ENCODE measurements at regions not wholly inside any gene's neighbourhood (a gene's known extent, or its start where the extent isn't known, plus 50 kb on each side); places are given as distances from the start of the nearest gene placed in this dataset.
"Not testable (repeated sequence)": the region's sequence is repeated elsewhere in the genome, so short reads cannot be mapped to it uniquely, and the experiment has no call there.

- DNase-seq = no peak
Observed at GRCh38 chr2:186307871-186308270, 178.2 kb upstream of the ZC3H15 start.

- no peak for DNase-seq
Observed at GRCh38 chr2:186308347-186308746, 177.7 kb upstream of the ZC3H15 start.

- DNase-seq = no peak
Observed at GRCh38 chr2:186309901-186310300, 176.2 kb upstream of the ZC3H15 start.

GRCh38 chr2:186319105-186319504 lies 167.0 kb upstream of the ZC3H15 start:
- no peak for DNase-seq

- DNase-seq = no peak
Observed at GRCh38 chr2:186325827-186326535, 160.1 kb upstream of the ZC3H15 start.

GRCh38 chr2:186327251-186327868 lies 158.7 kb upstream of the ZC3H15 start:
- DNase-seq = no peak

- no peak for DNase-seq
Observed at GRCh38 chr2:186328838-186329237, 157.2 kb upstream of the ZC3H15 start.

- no peak for DNase-seq
Observed at GRCh38 chr2:186330050-186330449, 156.0 kb upstream of the ZC3H15 start.

GRCh38 chr2:186339716-186340115 lies 146.3 kb upstream of the ZC3H15 start:
- no peak for DNase-seq

GRCh38 chr2:186342029-186342428 lies 144.0 kb upstream of the ZC3H15 start:
- no peak for DNase-seq

- DNase-seq = no peak
Observed at GRCh38 chr2:186345745-186346144, 140.3 kb upstream of the ZC3H15 start.

- DNase-seq = no peak
Observed at GRCh38 chr2:186346216-186346615, 139.8 kb upstream of the ZC3H15 start.

GRCh38 chr2:186347472-186347871 lies 138.6 kb upstream of the ZC3H15 start:
- no peak for DNase-seq

GRCh38 chr2:186348200-186348599 lies 137.9 kb upstream of the ZC3H15 start:
- no peak for DNase-seq

GRCh38 chr2:186349508-186349907 lies 136.6 kb upstream of the ZC3H15 start:
- no peak for DNase-seq

- DNase-seq = not testable (repeated sequence)
Observed at GRCh38 chr2:186354160-186354559, 131.9 kb upstream of the ZC3H15 start.

GRCh38 chr2:186365406-186365805 lies 120.7 kb upstream of the ZC3H15 start:
- no peak for DNase-seq

- no peak for DNase-seq
Observed at GRCh38 chr2:186379052-186379451, 107.0 kb upstream of the ZC3H15 start.

- no peak for DNase-seq
Observed at GRCh38 chr2:186380805-186381204, 105.3 kb upstream of the ZC3H15 start.

- no peak for DNase-seq
Observed at GRCh38 chr2:186381573-186381972, 104.5 kb upstream of the ZC3H15 start.

GRCh38 chr2:186382932-186383331 lies 103.1 kb upstream of the ZC3H15 start:
- no peak for DNase-seq

GRCh38 chr2:186384226-186384625 lies 101.8 kb upstream of the ZC3H15 start:
- DNase-seq = no peak

- DNase-seq = not testable (repeated sequence)
Observed at GRCh38 chr2:186385638-186386201, 100.3 kb upstream of the ZC3H15 start.

- no peak for DNase-seq
Observed at GRCh38 chr2:186399082-186399644, 86.9 kb upstream of the ZC3H15 start.

Data from activated CD4-positive, alpha-beta T cell treated with anti-CD3 and anti-CD28 coated beads, Interleukin-10, Interleukin-2, amounts not matched to agents 100 ng/mL and 50 ng/mL, durations not matched to agents 16 hours and 8 hours (primary cell).